Smooth muscle cell (in vitro differentiated cells): ENCODE measurements at regions not wholly inside any gene's neighbourhood (a gene's known extent, or its start where the extent isn't known, plus 50 kb on each side); places are given as distances from the start of the nearest gene placed in this dataset.

Source experiments
- DNase-seq: peaks from one replicate; lab custom pipeline; 2025; ENCODE audit not compliant: unreplicated experiment; lab: John Stamatoyannopoulos, UW
- H2AFZ ChIP-seq: fragments of 200-600 bp; sonication (generic); 2 replicates; pipeline ENCODE4 v1.6.0; 2016; ENCODE audit warnings: antibody characterized with exemption, low read depth, mild to moderate bottlenecking
- H3F3A ChIP-seq: fragments of 200-600 bp; sonication (generic); 2 replicates; pipeline ENCODE4 v1.6.0; 2017; ENCODE audit warnings: antibody characterized with exemption, low read depth
- H3K27ac ChIP-seq: fragments of 200-600 bp; sonication (generic); 2 replicates; pipeline ENCODE4 v1.5.1; 2016; ENCODE audit warnings: low read depth, mild to moderate bottlenecking
- H3K27me3 ChIP-seq: fragments of 200-600 bp; sonication (generic); 2 replicates; pipeline ENCODE4 v1.6.1; 2016; ENCODE audit warnings: low read depth, mild to moderate bottlenecking
- H3K36me3 ChIP-seq: fragments of 200-600 bp; sonication (generic); 2 replicates; pipeline ENCODE4 v1.5.1; 2016; ENCODE audit warnings: low read depth
- H3K4me1 ChIP-seq: fragments of 200-600 bp; sonication (generic); 2 replicates; pipeline ENCODE4 v1.5.1; 2016; ENCODE audit warnings: low read depth
- H3K4me2 ChIP-seq: fragments of 200-600 bp; sonication (generic); 2 replicates; pipeline ENCODE4 v1.6.0; 2016; ENCODE audit warnings: mild to moderate bottlenecking
- H3K4me3 ChIP-seq: fragments of 200-600 bp; sonication (generic); 2 replicates; pipeline ENCODE4 v1.5.1; 2016; ENCODE audit warnings: mild to moderate bottlenecking
- H3K79me2 ChIP-seq: fragments of 200-600 bp; sonication (generic); 2 replicates; pipeline ENCODE4 v1.6.0; 2016; ENCODE audit warnings: low read depth, mild to moderate bottlenecking
- H3K9ac ChIP-seq: fragments of 200-600 bp; sonication (generic); 2 replicates; pipeline ENCODE4 v1.6.0; 2016; ENCODE audit warnings: low read depth
- H3K9me3 ChIP-seq: fragments of 200-600 bp; sonication (generic); replicated peaks from 2 replicates; pipeline ENCODE4 v1.5.1; 2016; ENCODE audit warnings: low read depth
- H4K20me1 ChIP-seq: fragments of 200-600 bp; sonication (generic); 2 replicates; pipeline ENCODE4 v1.6.0; 2016; ENCODE audit warnings: low read depth
- CTCF ChIP-seq: fragments of 200-600 bp; sonication (generic); IDR thresholded peaks from 2 replicates; pipeline ENCODE4 v1.5.1; 2017; ENCODE audit warnings: borderline replicate concordance, mild to moderate bottlenecking, antibody characterized with exemption; ENCODE audit not compliant: insufficient read depth, poor library complexity, severe bottlenecking
- WGBS: methylation state at CpG from one replicate; pipeline ENCODE4 v1.1.7; 2016; ENCODE audit warnings: low lambda C conversion rate; 5-methylcytosine and 5-hydroxymethylcytosine counted together

- Histone ChIP-seq H3K4me1 (no peaks in the 10 kb centered on the region), H3K36me3 (no peaks in the 10 kb centered on the region), H3K27me3 (no peaks in the 10 kb centered on the region), H3K9ac (no peak overlapping the region), H4K20me1 (peaks cover 26% of the 10 kb centered on the region), H3K4me2 (no peak overlapping the region), H3K9me3 (no peaks in the 10 kb centered on the region), H3K27ac (no peak overlapping the region), H3K4me3 (no peak overlapping the region), H2AFZ (no peak overlapping the region), H3F3A (no peaks in the 10 kb centered on the region), H3K79me2 (peaks cover 61% of the 10 kb centered on the region)
- DNase-seq = no peak
- no peak for TF ChIP-seq CTCF
Measured at GRCh38 chr11:16572945-16573344, 165.5 kb upstream of the C11orf58 start.

GRCh38 chr11:16561150-16561549 lies 177.3 kb upstream of the C11orf58 start:
- TF ChIP-seq CTCF = no peak

GRCh38 chr11:16558494-16558893 lies 180.0 kb upstream of the C11orf58 start:
- Histone ChIP-seq H3K4me2 (no peak overlapping the region), H3K4me3 (no peak overlapping the region), H3K27ac (no peak overlapping the region)

More at GRCh38 chr11:16561150-16561549, 177.3 kb upstream of the C11orf58 start:
- H3F3A ChIP-seq = no peaks in the 10 kb centered on the region
- DNase-seq = no peak
- peaks cover 58% of the 10 kb centered on the region for H4K20me1 ChIP-seq
- H3K36me3 ChIP-seq = peaks cover 4% of the 10 kb centered on the region
- H3K27me3 ChIP-seq = no peaks in the 10 kb centered on the region
- H2AFZ ChIP-seq = no peak overlapping the region
- no peaks in the 10 kb centered on the region for H3K4me1 ChIP-seq
- no peak overlapping the region for H3K4me3 ChIP-seq
- no peak overlapping the region for H3K4me2 ChIP-seq
- H3K79me2 ChIP-seq = peaks cover 79% of the 10 kb centered on the region
- H3K9ac ChIP-seq = no peak overlapping the region
- no peaks in the 10 kb centered on the region for H3K9me3 ChIP-seq
- no peak overlapping the region for H3K27ac ChIP-seq

More at GRCh38 chr11:16558494-16558893, 180.0 kb upstream of the C11orf58 start:
- Histone ChIP-seq H3K27me3 (no peaks in the 10 kb centered on the region), H3K36me3 (peaks cover 7% of the 10 kb centered on the region), H4K20me1 (peaks cover 51% of the 10 kb centered on the region), H3K4me1 (no peaks in the 10 kb centered on the region), H3K9me3 (no peaks in the 10 kb centered on the region), H2AFZ (no peak overlapping the region), H3K9ac (no peak overlapping the region), H3F3A (no peaks in the 10 kb centered on the region), H3K79me2 (peaks cover 82% of the 10 kb centered on the region)
- 96% methylated on average over 1 of the region's 1 CpG for WGBS
- no peak for DNase-seq
- TF ChIP-seq CTCF = no peak
